ENCODE measurements at regions not wholly inside any gene's neighbourhood (a gene's known extent, or its start where the extent isn't known, plus 50 kb on each side); places are given as distances from the start of the nearest gene placed in this dataset.

DNA sequence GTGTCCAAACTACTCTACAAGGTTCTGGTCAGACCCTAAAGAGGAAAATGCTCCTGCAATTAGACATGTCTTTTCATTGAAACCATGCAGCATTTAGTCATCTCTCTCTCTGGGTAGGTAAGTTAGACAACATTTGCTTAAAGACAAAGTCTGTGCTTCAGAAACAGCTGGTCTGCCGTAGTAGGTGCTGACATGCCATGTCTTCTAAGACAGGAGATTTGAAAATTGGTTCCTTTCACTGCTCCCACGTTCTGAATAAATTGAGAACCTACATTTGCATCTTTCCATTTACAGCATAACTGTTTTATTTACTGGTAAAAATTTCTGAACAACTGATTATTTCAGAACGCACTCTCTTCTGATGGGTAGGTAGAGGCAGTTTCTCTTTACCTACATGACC lies 494.0 kb downstream of the EFNB2 start:
- no peaks in the 10 kb centered on the region for H3K36me3 ChIP-seq (ENCODE audit: insufficient read depth, low read length)
- no peaks in the 10 kb centered on the region for H3F3A ChIP-seq (ENCODE audit: insufficient read depth, low read length)
- H3K4me2 ChIP-seq (ENCODE audit: low read length) = no peak overlapping the region
- no peaks in the 10 kb centered on the region for H3K4me1 ChIP-seq (ENCODE audit: insufficient read depth, low read length, severe bottlenecking)
- H2AFZ ChIP-seq (ENCODE audit: low read length) = no peak overlapping the region
- no peaks in the 10 kb centered on the region for H4K20me1 ChIP-seq (ENCODE audit: insufficient read depth, low read length)
- H3K27ac ChIP-seq (ENCODE audit: low read depth, low read length, poor library complexity, severe bottlenecking) = no peak overlapping the region
- H3K9me2 ChIP-seq (ENCODE audit: low read depth, low read length) = no peaks in the 10 kb centered on the region
- no peaks in the 10 kb centered on the region for H3K9me3 ChIP-seq (ENCODE audit: low read length)
- no peak overlapping the region for H3K4me3 ChIP-seq (ENCODE audit: low read depth, low read length, poor library complexity, severe bottlenecking)
- no peak overlapping the region for H3K9ac ChIP-seq (ENCODE audit: low read length)
- no peaks in the 10 kb centered on the region for H3K27me3 ChIP-seq (ENCODE audit: insufficient read depth, low read length)
- H3K79me2 ChIP-seq (ENCODE audit: insufficient read depth, low read length) = no peaks in the 10 kb centered on the region
- TF ChIP-seq EZH2 (IDR thresholded peaks at IDR 0.05; ENCODE audit: borderline replicate concordance, low read length) = no peak
- TF ChIP-seq, protein P1, sequence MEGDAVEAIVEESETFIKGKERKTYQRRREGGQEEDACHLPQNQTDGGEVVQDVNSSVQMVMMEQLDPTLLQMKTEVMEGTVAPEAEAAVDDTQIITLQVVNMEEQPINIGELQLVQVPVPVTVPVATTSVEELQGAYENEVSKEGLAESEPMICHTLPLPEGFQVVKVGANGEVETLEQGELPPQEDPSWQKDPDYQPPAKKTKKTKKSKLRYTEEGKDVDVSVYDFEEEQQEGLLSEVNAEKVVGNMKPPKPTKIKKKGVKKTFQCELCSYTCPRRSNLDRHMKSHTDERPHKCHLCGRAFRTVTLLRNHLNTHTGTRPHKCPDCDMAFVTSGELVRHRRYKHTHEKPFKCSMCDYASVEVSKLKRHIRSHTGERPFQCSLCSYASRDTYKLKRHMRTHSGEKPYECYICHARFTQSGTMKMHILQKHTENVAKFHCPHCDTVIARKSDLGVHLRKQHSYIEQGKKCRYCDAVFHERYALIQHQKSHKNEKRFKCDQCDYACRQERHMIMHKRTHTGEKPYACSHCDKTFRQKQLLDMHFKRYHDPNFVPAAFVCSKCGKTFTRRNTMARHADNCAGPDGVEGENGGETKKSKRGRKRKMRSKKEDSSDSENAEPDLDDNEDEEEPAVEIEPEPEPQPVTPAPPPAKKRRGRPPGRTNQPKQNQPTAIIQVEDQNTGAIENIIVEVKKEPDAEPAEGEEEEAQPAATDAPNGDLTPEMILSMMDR (IDR thresholded peaks at IDR 0.05; ENCODE audit: low read length) = no peak

GRCh38 chr13:106038752-106039151 lies 496.7 kb downstream of the EFNB2 start:
- Histone ChIP-seq H3K9me3 (ENCODE audit: low read length) (no peaks in the 10 kb centered on the region), H3K9me2 (ENCODE audit: low read depth, low read length) (no peaks in the 10 kb centered on the region), H3K27ac (ENCODE audit: low read depth, low read length, poor library complexity, severe bottlenecking) (no peak overlapping the region), H3F3A (ENCODE audit: insufficient read depth, low read length) (no peaks in the 10 kb centered on the region), H3K9ac (ENCODE audit: low read length) (no peak overlapping the region), H3K4me3 (ENCODE audit: low read depth, low read length, poor library complexity, severe bottlenecking) (no peak overlapping the region), H4K20me1 (ENCODE audit: insufficient read depth, low read length) (no peaks in the 10 kb centered on the region), H2AFZ (ENCODE audit: low read length) (no peak overlapping the region), H3K4me2 (ENCODE audit: low read length) (no peak overlapping the region), H3K36me3 (ENCODE audit: insufficient read depth, low read length) (no peaks in the 10 kb centered on the region), H3K27me3 (ENCODE audit: insufficient read depth, low read length) (no peaks in the 10 kb centered on the region), H3K4me1 (ENCODE audit: insufficient read depth, low read length, severe bottlenecking) (no peaks in the 10 kb centered on the region), H3K79me2 (ENCODE audit: insufficient read depth, low read length) (no peaks in the 10 kb centered on the region)
- TF ChIP-seq EZH2 (IDR thresholded peaks at IDR 0.05; ENCODE audit: borderline replicate concordance, low read length) = no peak
- TF ChIP-seq, protein P1 (IDR thresholded peaks at IDR 0.05; ENCODE audit: low read length) = no peak

DNA sequence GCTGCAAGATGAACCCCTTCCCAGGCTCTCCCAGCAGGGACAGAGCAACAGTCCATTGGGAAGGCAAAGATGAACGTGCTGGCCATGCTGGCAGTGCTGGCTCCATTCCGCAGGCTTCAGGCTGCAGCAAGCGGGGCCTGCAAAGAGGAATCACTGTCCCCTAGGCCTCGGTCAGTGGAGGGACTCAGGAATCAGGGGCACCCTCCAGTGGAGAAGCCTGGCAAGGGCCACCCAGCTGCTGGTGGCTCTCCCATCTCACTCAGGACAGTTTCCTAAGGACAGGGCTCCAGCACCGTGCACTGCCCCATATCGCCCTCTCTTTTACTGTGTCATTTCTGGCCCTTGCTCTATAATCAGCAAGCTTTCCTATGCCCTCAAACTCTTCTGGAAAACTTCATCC lies 498.6 kb downstream of the EFNB2 start:
- TF ChIP-seq, protein P1 (IDR thresholded peaks at IDR 0.05; ENCODE audit: low read length) = no peak
- TF ChIP-seq EZH2 (IDR thresholded peaks at IDR 0.05; ENCODE audit: borderline replicate concordance, low read length) = no peak
- H3K9me3 ChIP-seq (ENCODE audit: low read length) = no peaks in the 10 kb centered on the region
- H3K9ac ChIP-seq (ENCODE audit: low read length) = no peak overlapping the region
- no peak overlapping the region for H2AFZ ChIP-seq (ENCODE audit: low read length)
- H3K27ac ChIP-seq (ENCODE audit: low read depth, low read length, poor library complexity, severe bottlenecking) = no peak overlapping the region
- no peaks in the 10 kb centered on the region for H3K36me3 ChIP-seq (ENCODE audit: insufficient read depth, low read length)
- H3F3A ChIP-seq (ENCODE audit: insufficient read depth, low read length) = no peaks in the 10 kb centered on the region
- no peaks in the 10 kb centered on the region for H3K27me3 ChIP-seq (ENCODE audit: insufficient read depth, low read length)
- no peak overlapping the region for H3K4me3 ChIP-seq (ENCODE audit: low read depth, low read length, poor library complexity, severe bottlenecking)
- H3K4me2 ChIP-seq (ENCODE audit: low read length) = no peak overlapping the region
- no peaks in the 10 kb centered on the region for H4K20me1 ChIP-seq (ENCODE audit: insufficient read depth, low read length)
- H3K9me2 ChIP-seq (ENCODE audit: low read depth, low read length) = no peaks in the 10 kb centered on the region
- no peaks in the 10 kb centered on the region for H3K79me2 ChIP-seq (ENCODE audit: insufficient read depth, low read length)
- H3K4me1 ChIP-seq (ENCODE audit: insufficient read depth, low read length, severe bottlenecking) = no peaks in the 10 kb centered on the region
